HG03460 (cell line): ENCODE measurements at regions not wholly inside any gene's neighbourhood (a gene's known extent, or its start where the extent isn't known, plus 50 kb on each side); places are given as distances from the start of the nearest gene placed in this dataset.

Experiments used
- ATAC-seq: cut with Tn5 transposase; IDR thresholded peaks from one replicate; pipeline ENCODE4 v1.9.1; 2021; ENCODE audit not compliant: unreplicated experiment

DNA sequence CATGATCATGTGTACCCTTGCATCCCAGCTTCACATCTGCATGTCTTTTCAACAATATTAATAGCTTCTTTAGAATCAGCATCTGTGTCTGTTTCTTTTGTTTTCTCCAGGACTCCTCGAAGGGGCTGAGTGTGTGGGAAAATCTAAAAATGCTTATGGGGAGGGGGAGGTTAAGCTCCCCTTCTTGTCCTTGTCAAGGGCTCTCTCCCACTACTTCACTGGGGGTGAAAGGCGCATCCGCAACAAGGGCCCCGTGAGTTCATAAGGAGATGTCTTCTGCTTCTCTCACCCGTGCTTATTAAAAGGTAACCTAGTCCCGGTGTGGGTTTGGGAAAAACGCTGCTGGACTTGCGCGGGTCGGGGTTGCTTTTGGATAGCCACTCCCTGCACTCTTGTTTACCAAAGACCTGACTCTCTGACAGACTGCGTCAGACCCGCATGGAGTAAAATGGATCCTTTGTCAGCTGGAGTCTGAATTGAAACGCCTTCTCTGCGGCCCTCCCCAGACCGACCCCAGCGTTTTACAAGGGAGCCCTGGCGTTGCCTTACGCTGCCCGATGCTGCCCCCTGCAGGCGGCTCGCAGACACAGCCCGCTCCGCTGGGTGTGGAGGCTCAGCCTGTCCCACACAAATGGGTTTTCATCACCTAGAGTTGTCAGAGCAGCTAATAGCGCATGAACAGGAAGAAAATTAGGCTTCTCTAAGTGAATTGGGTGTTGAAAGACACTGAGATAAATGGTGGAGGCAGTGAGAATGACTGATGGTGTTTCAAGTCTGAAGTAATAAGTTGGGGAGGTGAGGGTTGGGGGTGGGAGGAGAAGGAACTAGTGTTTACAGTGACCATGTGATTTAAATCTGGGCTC lies 53.8 kb downstream of the IER5 start:
- ATAC-seq = peak; percentile 66

DNA sequence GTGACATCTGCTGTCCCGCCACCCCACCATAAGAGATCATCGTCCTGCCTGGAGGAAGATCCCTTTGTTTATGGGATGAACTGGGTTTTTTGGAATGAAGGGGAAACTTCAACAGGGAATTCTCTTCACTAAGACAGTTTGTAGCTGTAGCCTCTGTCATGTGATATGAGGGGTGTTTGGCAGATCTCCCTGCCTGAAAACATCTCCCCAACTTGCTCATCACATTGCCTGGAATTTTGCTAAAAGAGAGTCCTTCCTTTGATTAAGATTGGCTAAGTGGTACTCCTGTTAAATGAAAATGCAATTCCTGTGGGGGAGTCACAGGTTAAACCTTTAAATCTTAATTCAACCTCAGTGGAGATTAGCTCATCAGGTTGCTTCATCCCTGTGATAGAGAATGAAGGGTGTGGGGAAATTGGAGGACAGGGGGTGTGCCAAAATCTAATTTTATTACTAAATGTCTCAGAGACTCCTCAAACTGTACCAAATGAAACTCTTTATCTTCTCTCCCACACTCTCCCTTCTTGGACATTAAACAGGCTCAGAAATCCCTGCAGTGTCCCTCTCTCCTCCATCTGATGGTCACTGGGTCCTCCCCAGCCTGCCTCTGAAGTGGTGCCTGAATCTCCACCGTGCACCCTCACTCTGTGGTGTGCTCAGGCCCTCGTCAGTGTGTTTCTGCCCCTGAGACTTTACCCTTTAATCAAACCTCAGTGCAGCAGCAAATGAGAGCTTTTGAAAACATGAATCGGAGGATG lies 54.8 kb downstream of the IER5 start:
- ATAC-seq = no peak

DNA sequence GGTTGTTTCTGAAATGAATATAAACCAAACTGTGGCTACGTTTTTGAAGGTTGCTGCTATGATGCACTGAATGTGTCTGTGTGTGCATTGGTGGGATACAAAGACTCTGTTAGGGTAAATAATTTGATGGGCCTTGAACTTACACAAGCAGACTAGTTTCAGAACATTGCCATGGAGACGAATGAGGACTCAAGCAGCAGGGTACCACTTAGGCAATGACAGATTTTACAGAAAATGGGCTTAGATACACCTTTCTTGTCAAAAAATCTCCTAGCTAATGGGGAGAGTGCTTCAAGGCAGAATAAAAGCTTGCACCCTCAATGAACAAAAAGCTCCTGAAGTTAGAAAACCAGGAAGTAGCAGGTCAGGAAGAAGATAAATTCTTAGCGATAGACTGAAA lies 55.7 kb downstream of the IER5 start:
- ATAC-seq = no peak

DNA sequence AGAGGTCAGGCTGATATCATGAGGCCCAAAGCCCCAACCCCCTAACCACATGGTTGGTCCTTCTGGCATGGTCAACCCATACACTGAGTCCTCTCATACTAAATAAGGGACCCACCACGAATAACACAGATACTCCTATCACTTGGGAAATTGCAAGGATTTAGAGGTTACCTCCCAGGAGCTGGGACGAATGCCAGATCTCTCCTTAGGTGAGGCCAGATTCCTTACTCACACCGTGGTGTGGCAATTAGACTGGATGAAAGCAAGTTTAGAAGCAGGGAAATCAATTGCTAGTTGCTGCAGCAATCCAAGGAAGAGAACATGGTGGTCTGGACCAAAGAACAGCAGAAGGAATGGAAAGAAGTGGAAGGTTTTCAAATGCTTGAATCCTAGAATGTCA lies 60.1 kb downstream of the IER5 start:
- no peak for ATAC-seq

DNA sequence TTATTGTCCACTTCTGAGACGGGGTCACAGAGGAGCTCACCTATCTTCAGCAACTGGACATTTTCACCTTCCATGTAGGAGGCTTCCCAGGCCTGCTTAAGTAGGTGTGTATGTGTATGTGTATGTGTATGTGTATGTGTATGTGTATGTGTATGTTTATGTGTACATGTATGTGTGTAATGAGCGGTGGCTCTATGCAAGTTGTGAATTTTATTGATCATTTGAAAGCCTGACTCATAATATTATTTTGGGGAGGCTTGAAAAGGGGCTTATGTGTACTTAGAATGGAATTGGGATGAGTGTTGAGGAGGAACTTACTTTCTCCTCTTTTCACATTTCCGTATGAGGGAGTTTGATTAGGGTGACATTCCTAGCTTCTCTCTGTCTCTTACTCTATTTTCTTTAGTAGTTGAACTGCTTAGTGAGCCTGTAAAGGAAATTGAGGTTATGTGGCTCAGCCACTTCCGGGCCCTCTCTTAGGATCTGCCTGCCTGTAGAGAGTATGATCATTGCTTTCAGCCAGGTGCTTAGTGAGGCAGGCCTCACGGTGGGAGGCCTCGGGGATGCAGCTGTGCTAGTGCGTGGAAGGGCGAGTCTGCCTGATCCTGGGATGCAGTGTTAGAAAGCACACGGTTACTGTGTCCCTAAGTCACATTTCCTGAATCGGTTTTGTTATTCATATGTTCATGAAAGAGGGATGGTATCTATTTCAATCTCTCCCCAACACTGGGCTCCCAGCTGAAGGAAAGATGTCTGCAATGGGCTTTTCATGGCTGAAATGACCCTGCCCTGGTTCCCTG lies 61.0 kb downstream of the IER5 start:
- ATAC-seq = peak; percentile 75

DNA sequence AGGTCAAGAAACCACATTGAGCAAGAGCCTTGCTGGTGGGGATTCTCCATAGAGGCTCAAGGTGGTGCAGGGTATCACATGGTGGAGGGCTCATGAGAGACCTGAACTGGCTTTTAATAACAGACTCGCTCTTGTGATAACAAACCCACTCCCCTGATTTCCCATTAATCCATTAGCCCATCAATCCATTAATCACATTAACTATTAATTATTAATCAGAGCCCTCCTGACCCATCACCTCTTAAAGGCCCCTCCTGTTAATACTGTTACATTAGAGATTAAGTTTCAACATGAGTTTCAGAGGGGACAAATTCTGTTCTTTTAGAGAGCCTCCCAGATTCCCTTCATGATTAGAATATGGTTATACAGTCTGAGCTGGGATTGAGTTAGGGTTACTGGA lies 61.8 kb downstream of the IER5 start:
- no peak for ATAC-seq

DNA sequence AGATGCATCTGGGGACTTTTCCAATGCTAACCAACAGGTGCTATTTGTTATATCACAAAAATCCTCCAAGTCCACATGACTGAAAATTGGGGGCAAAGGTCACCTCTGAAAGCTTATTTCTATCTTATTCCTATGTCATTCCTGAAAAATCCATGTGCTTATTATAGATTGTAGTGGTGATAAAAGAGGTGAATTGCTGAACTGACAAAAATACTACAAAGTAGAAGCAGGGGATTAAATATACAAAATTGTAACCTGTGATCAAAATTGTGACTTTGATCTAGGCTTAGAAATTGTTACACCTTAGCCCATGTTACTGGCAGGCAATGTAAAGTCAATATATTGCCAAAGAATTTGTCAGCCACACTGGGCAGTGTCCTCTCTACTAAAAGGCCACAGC lies 62.3 kb downstream of the IER5 start:
- ATAC-seq = no peak

DNA sequence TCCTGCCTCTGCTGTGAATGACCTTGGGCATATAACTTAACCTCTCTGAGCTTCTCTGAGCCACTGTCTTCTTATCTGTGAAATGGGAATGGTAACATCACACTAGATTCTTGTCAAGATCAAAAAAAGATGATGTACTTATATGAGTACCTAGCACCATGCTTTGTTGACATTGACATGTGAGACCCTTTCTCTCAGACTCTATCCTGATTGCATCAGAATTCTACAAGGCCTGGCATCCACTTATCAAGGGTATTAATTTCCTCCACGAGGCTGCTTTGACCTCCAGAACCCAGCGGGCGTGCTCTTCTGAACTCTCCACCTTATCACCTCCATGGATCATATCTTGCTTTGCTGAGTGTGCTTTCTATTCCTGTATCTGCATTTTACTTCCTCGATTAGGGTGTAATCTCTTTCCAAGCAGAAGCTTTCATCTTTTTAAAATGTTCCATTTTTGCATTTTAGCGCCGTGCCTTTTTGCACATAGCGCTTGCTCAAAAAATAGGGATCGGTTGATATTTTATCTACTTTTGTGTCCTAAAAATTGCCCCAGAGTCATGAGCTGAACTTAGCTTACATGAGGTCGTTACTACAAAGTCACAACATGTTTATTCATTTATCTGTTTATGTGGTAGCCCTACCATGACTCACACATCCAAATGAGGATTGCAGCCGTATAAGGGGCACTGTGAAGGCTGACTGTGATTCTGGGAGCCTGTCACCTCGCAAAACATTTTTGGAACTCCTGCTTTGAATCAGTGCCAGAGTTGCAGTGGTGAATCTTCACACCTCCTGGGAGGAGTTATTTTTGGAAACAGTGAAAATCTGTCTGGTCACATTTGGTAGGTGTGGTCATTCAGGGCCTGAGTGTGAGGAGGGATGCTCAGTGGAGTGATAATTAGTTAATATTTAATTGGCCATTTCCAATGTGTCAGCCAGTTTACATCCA lies 63.2 kb downstream of the IER5 start:
- ATAC-seq = peak; percentile 38

DNA sequence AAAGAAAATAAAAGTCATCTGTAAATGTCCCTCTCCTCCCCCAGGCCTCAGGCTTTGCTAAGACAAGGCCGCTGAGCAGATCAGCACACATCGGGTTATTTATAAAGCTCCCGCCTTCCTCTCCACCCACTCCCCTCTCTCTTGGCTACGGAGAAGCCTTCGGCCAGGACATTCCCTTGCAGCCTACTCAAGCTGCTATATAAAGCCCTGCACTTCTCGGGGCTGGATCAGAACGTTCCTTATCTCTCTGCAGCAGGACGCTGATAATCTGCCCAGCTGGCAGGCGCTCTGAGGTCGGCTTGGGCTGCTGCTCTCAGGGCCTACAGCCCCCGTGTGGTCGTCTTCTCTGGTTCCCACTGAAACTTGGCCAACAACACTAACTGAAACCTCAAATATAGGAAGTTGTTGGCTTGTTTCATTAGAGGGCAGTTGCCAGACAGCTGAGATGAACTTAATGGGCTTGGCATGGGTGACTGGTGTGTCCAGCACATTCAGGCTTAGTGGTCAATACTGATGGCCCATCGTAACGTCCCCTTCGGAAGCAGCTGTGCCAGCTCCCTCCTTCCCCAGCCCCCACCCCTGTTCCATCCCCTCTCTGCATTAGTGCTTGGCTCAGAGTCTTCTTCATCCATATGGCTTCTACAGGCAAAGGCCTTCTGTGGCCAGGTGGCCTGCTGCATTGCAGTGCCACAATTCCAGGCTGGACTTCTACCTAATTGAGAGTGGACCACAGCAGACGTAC lies 64.6 kb downstream of the IER5 start:
- peak; percentile 63 for ATAC-seq

DNA sequence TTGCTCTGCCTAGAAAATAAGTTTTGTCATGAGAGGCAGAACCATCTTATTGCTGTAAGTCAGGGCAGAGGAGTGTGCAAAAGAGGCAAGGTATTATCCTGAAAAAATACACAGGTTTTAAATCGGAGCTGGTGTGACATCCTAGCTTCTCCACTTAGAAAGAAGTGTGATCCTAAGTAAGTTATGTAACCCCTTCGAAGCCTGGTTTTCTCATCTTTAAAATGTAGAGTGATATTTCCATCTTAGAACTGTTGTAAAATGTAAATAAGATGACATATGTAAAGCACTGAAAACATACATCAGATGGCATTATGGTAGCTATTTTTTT lies 65.1 kb downstream of the IER5 start:
- no peak for ATAC-seq

DNA sequence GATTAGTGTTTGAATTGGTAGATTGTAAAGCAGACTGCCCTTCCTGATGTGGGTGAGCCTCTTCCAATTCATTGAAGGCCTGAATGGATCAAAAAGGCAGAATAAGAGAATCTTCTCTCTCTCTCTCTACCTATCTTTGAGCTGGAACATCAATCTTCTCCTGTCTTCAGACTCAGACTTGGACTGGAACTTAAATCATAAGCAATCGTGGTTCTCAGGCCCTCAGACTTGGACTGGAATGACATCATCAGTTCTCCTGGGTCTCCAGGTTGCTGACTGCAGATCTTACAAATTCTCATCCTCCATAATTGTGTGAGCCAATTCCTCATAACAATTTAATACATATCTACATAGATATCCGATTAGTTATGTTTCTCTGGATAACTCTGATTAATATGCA lies 66.8 kb downstream of the IER5 start:
- no peak for ATAC-seq

DNA sequence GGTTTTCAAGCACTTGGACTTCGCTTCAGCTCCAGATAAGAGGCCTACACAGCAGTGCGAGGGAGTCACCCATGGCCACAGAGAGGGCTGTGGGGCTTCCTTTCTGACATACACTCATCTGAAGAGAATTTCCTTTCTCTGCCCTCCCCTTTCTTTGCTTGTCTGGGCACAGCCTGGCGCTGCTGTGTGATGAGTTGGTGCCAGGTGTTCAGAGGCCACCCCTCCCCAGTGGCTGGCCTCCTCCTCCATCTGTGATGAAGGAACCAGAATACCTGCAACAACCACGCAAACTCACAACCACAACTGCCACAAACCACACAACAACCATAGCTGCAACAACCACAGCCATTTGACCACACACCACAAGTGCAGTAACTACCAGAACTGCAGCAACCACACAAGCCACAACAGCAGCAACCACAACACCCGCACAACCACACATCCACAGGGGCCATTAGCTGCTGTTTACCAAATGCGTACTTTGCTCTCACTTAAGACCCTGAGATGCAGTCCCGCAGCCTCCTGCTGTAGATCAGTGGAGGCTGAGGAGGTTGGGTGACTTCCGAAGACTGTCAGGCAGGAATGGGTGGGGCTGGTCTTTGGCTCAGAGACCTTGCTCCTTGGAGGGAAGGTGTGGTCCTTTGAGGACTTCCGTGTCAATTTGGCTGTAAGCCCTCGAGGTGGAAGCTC lies 71.1 kb downstream of the IER5 start:
- ATAC-seq = no peak

DNA sequence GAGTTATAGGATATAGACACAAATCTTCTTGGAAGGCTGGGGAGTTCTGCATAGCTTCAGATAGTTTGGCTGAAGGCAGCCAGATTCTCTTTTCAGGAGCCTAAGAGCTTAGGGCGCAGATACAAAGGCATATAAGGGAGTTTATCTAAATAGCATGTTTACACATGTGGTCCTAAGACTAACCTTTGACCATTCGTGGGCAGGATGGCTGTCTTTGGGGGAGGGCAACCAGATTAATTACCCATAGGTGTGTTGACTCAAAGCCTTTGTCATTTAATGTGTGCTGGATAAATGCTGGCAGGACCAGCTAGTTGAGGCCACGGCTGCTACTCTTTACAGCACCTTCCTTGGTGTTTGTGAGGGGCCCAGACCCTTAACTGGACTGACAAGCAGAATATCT lies 71.8 kb downstream of the IER5 start:
- no peak for ATAC-seq

DNA sequence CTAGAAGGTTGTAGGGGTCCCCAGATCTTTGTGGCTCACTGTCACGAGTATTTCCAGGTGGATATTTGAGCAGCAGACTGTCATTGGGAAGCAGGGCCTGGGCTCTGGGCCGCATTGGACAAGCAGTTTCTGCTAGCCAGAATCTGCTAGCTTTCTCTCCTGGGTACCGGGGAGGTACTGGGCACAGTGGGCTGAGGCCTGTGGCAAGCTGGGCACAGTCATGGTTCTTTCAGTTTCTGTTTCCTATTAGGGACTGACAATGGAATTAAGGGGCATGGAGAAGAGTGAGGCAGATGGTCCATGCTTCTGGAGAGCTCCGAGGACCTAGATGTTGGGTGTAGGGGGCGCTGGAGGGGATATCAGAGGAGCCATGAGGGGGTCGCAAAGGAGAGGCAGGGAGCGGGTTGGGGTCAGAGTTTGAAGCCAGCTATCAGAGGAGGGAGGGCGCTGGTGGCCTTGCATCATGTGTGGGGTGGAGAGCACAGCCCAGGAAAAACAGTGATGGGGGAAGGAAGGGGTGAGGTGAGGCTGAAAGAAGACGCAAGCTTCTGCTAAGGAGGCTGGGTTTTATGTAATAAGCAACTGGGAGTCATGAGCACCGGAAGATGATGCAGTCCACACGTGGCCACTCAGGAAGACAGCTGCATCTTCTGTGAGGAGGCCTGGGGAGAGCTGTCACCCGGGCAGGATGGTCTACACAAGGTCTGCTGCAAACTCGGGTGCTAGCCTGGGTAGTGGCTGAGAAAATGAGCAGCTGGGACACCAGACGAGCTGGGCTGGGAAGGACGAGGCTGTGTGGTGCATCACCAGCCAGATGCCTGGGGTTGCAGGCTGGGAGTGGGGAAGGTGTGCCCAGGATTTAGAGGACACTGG lies 72.7 kb downstream of the IER5 start:
- no peak for ATAC-seq

DNA sequence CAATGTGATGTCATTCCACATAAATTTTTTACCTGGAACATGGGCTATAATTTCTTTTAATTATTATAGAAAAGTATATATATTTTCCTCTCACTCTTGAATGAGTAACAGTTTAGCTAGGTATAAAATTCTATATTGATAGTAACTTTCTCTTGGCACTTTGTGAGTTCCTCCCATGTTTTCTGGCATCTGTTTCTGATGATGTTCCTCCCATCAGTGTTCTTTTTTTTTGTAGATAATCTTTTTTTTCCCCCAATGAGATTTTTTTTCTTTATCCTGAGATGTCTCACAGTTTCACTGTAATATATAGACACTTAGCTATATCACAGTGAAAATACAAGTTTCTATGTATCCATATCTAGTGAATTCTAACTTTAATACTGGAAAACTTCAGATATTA lies 75.2 kb downstream of the IER5 start:
- no peak for ATAC-seq

DNA sequence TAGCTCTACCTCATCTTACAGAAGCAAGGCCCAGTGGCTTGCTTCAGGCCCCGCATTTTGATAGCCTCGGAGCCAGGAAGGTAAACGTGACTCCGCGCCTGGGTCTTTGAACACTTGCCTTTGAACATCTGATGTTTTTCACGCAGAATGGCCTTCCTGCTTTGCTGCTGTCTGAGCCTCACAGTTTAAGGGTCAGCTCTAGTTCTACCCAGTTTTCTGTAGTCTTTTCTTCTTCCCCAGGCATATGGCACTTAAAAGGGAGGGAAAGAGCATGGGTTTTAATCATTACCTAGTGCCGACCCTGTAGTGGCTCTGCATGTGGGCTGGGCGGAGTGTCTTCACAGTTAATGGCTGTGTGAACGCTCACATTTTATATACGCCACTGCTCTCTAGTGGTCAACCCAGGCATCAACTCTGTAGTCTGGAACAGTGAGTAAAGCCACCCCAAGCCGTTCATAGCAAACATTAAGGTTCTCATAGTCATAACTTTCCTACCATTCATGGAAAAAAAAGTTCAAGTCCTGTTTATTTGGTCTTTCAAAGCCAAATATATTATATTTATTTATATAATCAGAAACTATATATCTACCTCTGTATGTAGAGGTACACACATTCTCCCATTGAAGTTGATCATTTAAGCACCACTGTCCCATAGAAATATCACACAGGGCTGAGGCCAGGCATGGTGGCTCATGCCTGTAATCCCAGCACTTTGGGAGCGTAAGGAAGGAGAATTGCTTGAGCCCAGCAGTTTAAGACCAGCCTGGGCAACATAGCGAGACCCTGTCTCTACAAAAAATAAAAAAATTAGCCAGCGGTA lies 78.1 kb downstream of the IER5 start:
- peak; percentile 97 for ATAC-seq

DNA sequence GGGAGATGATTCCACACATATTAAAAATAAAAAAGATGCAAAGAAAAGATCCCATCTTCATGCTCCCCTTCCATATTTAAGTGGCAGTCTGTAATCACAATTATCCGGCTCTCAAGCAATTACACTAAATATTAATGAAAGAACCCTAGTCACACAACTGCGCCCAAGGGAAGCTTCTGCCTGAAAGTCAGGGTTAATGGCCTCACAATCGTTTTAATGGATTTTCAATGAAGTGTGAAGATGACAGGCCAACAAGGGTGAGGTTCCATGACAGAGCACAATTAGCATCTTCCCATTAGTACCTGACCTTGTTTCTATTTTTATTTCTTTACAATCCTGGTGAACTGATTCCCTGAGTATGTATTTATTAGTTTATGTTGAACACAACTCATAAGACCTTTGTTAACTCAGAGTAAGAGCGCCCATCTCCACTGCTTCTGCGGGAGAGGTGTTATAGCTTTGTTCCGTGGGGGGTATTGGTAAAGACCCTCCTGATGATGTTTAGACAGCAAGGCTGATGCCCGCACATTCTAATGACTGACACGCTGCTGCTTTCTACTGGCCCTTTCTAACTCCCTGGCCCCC lies 80.9 kb downstream of the IER5 start:
- no peak for ATAC-seq
